Renal cortex interstitium (tissue), 11 donors: ENCODE measurements at regions not wholly inside any gene's neighbourhood (a gene's known extent, or its start where the extent isn't known, plus 50 kb on each side); places are given as distances from the start of the nearest gene placed in this dataset.
"Not testable (repeated sequence)": the region's sequence is repeated elsewhere in the genome, so short reads cannot be mapped to it uniquely, and the experiment has no call there.

Source experiments
- DNase-seq, 11 donors: peaks; one replicate each; pipeline ENCODE4 v3.0.0-alpha.2; 2013; ENCODE audit warnings: low read depth in 9 of 11, low spot score in 4 of 11; ENCODE audit errors: extremely low read depth in 1 of 11

DNA sequence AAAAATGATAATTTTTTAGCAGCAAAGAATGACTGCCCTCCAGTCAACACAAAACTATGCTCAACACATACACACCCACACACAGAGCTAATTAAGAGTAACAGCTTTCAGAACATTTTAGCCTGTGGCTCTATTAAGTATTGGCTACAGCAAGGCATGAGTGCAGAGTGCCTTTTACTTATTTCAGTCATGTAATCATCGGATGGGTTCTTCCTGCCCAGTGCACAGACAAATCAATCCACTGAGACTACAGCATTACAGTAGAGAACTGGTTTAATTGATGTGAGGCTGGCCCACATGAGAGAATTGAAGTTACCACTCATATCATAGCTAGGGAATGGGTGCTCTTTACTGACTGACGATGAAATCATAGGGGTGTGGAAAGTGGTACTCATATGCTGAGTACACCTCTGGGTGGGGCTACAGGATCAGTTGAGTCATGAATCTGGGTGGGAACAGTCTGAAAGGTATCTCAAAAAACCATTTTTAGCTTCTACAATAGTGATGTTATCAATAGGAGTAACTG lies 241.0 kb downstream of the FSIP2 start:
- DNase-seq: peak in 1 of 11 donors; percentile 7

- DNase-seq: no peak
Observed at GRCh38 chr2:185980944-185981343, 242.3 kb downstream of the FSIP2 start.

GRCh38 chr2:185984670-185985069 lies 246.1 kb downstream of the FSIP2 start:
- no peak for DNase-seq

DNA sequence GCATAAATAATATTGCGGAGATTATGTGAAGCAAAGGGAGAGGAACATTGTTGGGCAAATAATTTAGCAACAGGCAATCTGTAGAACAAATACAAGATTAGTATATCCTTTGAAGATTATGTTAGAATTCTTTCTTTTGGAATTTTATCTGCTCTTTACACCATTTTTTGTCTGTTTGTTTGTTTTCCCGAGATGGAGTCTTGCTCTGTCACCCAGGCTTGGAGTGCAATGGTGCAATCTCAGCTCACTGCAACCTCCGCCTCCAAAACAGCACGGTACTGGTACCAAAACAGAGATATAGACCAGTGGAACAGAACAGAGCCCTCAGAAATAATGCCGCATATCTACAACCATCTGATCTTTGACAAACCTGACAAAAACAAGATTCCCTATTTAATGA lies 250.3 kb downstream of the FSIP2 start:
- DNase-seq: not testable (repeated sequence)

DNA sequence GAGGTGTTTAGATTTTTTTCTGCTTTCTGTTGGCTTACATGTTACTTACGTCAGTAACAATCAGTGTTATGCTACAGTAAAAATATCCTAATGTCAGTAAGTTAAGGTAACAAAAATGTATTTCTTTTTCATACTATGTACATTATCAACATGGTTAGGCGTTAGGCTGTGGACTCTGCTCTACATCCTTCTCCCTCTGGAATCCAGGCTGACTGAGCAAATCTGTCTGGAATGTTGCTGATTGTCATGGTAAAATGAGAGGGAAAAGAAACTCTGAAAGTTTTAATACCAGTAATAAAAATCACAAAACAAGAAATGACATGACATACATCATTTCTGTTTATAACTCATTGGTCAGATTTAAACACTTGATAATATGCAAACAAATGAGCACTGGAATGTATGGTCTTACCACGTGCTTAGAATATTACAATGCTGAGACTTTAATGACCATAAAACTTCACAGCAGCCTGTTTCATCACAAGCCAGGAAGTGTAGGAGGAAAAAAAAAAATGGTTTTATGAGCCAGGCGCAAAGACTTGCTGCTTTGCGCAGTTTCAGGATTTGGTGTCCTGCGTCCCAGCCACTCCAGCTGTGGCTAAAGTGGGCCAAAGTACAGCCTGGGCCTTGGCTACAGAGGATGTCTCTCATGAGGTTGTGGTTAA lies 252.4 kb downstream of the FSIP2 start:
- DNase-seq: no peak

DNA sequence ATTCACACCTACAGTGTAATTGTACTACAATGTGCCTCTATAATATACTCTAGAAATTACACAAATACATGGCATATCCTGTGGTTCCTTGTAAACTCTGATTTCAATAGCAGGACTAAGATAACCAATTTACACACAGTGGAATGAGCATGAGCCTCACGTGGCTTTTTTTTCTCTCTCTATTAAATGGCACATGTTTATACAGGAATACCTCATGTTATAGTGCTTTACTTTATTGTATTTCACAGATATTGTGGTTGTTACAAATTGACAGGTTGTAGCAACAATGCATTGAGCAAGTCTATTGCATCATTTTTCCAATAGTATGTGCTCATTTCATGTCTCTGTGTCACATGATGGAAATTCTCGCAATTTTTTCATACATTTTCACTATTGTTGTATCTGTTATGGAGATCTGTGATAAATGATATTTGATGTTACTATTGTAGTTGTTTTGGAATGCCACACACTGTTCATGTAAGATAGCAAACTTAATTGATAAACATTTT lies 260.0 kb downstream of the FSIP2 start:
- no peak for DNase-seq

GRCh38 chr2:186009341-186009740 lies 270.7 kb downstream of the FSIP2 start:
- no peak for DNase-seq

DNA sequence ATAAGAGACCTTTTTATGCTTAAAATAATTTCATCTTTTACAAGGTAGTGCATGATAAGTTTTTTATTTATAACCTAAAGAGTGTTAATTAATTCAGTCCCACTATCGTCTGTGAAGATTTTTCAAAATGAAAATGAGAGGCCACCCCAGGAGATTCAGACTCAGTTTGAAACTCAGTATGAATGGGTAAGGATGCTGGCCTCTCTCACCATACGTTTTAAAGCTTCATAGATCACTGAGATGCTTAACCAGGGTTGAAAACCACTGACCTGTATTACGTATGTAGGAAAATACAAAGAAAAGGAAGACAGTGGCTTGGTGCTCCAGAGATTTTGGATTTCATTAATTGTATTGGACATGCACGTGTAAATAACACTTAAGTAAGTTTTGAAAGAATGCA lies 278.7 kb downstream of the FSIP2 start:
- DNase-seq: no peak

DNA sequence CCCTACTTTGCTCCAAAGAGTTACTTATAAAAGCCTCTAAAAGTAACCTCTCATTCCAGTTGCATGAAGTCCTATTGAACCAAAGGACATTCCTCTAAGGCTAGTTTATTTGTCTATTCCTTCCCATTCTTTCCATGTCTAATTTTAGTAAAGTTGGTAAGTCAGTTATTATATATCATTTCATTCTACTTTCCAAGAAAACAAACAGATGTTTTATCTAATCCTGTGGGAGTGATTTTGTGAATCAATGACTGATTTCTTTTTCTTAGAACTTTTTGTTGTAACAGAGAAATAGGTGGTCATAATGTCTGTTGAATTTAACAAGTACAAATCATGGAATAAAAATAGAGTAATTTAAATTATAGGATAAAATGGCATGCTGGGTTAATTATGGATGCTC lies 286.3 kb downstream of the FSIP2 start:
- DNase-seq: no peak

DNA sequence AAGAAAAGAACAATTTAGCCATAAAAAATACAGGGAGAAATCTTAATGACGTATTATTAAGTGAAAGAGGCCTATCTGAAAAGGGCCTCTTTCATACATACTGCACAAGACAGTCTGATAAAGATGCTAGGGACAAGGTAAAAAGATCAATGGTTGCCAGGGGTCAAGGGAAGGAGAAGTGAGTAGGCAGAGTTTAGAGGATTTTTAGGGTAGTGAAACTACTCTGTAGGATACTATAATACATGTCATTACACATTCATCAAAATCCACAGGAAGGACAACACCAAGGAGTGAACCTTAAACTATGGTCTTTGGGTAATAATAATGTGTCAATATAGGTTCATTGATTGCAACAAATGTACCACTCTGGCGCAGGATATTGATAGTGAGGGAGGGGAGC lies 289.3 kb downstream of the FSIP2 start:
- no peak for DNase-seq

- DNase-seq: no peak
Observed at GRCh38 chr2:186031229-186031628, 292.6 kb downstream of the FSIP2 start.

DNA sequence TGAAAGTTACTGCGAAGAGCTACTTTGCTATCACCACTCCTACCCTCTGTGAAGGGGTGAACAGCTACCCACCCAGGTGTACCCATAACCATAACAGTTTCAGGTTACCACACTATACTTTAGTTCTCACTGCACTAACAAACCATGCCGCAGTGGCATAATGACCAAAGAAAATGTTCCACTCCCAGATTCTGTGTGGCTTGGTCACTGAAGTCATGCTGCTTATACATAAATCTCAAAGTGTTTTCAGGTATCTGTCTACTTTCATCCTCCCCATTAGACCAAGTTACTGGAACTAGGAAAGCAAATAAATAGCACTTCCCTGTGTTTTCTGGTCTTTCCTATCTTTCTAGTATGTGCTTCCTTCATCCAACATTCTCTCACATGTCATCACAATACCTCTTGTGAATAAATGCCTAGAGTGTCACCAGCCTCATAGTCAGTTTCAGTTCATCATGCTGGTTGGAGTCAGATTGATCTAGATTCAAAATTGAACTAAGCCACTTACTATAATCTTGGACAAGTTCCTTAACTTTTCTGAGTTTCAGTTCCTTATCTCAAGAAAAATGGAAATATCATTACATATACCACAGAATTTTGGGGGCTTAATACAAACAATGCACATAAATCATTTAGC lies 293.6 kb downstream of the FSIP2 start:
- DNase-seq: peak in 6 of 11 donors; percentile 8 to 33 (median 16)

DNA sequence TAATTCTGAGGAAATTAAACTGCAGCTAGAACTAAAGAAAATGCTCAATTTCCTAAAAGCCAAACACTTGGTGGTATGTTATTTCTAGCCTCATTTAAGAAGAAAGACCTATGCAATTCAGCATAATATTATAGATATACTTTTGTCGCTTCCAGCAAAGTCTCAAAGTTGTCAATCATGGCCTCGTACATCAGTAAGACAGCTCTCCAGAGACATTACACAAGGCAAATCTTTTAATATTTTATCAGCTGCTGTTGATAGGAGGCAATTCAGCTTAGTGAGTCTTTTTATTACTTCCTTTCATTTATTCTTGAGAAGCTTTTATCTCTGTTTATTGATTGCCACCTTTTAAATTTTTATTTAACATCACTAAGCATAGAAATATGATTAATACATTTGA lies 294.3 kb downstream of the FSIP2 start:
- DNase-seq: no peak

- no peak for DNase-seq
Observed at GRCh38 chr2:186033541-186033940, 294.9 kb downstream of the FSIP2 start.

GRCh38 chr2:186036862-186037449 lies 298.4 kb downstream of the FSIP2 start:
- no peak for DNase-seq

GRCh38 chr2:186042207-186043028 lies 303.8 kb downstream of the FSIP2 start:
- no peak for DNase-seq

GRCh38 chr2:186044761-186045160 lies 306.2 kb downstream of the FSIP2 start:
- no peak for DNase-seq

DNA sequence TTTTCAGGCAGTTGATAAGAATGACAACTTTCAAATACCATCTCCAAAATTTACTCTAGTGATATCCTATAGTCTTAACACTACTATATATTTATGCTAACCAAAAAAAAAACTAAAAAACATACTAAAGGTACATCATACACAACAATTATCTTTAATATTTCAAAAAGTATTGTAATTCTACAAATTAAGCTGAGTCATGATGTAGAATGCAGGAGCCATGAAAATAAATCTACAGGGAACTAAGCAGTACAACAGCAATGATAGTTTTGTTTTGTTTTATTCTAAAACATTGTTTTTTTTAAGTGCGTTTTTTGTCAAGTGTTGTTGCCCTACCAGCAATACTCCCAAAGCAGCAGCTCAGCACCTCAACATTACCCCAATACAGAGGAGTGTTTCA lies 314.3 kb downstream of the FSIP2 start:
- DNase-seq: no peak

DNA sequence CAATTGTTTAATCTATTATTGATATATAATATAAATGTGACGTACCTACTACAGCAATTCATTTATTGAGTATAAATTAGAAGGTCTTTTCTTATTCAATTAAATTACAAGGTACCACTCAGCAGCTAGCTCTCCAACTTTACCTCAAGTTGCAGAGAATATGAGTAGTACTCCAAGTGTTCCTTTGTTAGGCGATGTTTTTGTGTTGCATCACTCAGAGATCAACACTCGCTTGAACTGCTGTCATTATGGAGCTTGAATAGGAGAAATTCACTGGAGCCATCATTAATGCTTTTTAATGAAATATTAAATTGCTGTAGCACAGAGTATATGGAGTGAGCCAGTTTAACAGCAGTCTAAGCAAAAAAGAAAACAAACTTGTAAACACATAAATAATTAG lies 320.0 kb downstream of the FSIP2 start:
- DNase-seq: no peak
